ENCODE measurements at regions not wholly inside any gene's neighbourhood (a gene's known extent, or its start where the extent isn't known, plus 50 kb on each side); places are given as distances from the start of the nearest gene placed in this dataset.

- TF ChIP-seq POLR2A (IDR thresholded peaks at IDR 0.05) (no peak), CTCF (IDR thresholded peaks at IDR 0.05) (no peak)
These were observed 199.1 kb upstream of the PRKCQ start for GRCh38 chr10:6778992-6779701.
